ENCODE measurements at regions not wholly inside any gene's neighbourhood (a gene's known extent, or its start where the extent isn't known, plus 50 kb on each side); places are given as distances from the start of the nearest gene placed in this dataset.

GRCh38 chr9:89829346-89829745 lies 224.5 kb downstream of the GADD45G start:
- no peak for TF ChIP-seq CTCF (IDR thresholded peaks at IDR 0.05; ENCODE audit: poor library complexity)
- no peak for TF ChIP-seq EZH2phosphoT487 (IDR thresholded peaks at IDR 0.05; ENCODE audit: low read depth, severe bottlenecking, unreplicated experiment)
- no peak for TF ChIP-seq EZH2 (IDR thresholded peaks at IDR 0.05; ENCODE audit: borderline replicate concordance)

Data from hepatocyte (in vitro differentiated cells).